ENCODE measurements at regions not wholly inside any gene's neighbourhood (a gene's known extent, or its start where the extent isn't known, plus 50 kb on each side); places are given as distances from the start of the nearest gene placed in this dataset.

DNA sequence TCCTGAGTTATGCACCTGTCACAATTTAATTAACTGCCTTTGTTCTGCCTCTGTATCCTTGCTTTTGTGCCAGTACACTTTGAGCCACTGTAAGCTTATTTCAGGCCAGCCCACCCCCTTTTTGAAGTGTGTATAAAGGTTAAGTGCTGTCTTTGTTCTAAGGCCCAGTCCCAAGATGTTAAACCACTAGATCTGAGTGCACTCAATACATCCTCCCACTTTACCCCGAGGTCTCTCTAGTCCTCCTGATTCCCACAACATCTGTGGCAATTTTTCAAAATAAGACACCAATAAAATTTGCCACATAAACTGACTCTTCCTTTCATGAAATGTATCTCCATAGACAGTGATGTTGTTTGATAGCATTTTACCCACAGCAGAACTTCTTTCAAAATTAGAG, 124.1 kb upstream of the SPIN4 start:
- TF ChIP-seq FOXP1 (IDR thresholded peaks at IDR 0.05) (no peak), FOXP1 (CRISPR knock-in tag; IDR thresholded peaks at IDR 0.05) (no peak), ZBTB7A (CRISPR knock-in tag; IDR thresholded peaks at IDR 0.05) (no peak), ZSCAN29 (CRISPR knock-in tag; conservative IDR thresholded peaks at IDR 0.05) (no peak), CREM (IDR thresholded peaks at IDR 0.05) (no peak), CREM (CRISPR knock-in tag; IDR thresholded peaks at IDR 0.05) (no peak), POLR2A (IDR thresholded peaks at IDR 0.05; ENCODE audit: insufficient read depth in 1 of 2, low read depth in 2 of 2, low read length in 2 of 2) (no peak), NFIC (IDR thresholded peaks at IDR 0.05; ENCODE audit: low read length) (no peak), ZNF841 (CRISPR knock-in tag; IDR thresholded peaks at IDR 0.05; ENCODE audit: borderline replicate concordance) (no peak), ZNF598 (CRISPR knock-in tag; IDR thresholded peaks at IDR 0.05; ENCODE audit: borderline replicate concordance) (no peak), ZFP90 (CRISPR knock-in tag; IDR thresholded peaks at IDR 0.05; ENCODE audit: borderline replicate concordance) (no peak)
- TF ChIP-seq, protein P1, sequence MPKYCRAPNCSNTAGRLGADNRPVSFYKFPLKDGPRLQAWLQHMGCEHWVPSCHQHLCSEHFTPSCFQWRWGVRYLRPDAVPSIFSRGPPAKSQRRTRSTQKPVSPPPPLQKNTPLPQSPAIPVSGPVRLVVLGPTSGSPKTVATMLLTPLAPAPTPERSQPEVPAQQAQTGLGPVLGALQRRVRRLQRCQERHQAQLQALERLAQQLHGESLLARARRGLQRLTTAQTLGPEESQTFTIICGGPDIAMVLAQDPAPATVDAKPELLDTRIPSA (CRISPR knock-in tag; IDR thresholded peaks at IDR 0.05; ENCODE audit: borderline replicate concordance), result no peak

All from HepG2 (cell line).